ENCODE measurements at regions not wholly inside any gene's neighbourhood (a gene's known extent, or its start where the extent isn't known, plus 50 kb on each side); places are given as distances from the start of the nearest gene placed in this dataset.

DNA sequence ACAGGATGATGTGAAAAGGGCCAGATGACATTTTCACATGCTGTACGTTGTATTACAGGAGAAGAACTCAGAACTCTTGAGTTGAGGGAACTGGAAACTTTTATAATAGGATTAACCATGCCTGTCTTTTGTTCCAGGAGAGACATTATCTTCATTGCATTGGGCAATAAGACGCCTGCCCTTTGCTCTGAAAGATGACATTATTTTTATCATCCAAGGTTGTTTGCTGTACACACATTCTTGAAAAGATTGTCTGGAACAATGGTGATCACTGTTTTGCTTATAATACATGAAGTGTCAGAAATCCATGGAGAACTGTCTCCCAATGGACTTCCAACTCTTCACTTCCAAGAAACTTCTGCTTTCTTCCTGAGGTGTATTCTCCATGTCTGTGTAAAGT is 334.6 kb upstream of the B3GAT1 start:
- Histone ChIP-seq H3K36me3 (no peaks in the 10 kb centered on the region), H3K27ac (no peak overlapping the region), H3K27me3 (replicated peaks; ENCODE audit: insufficient read depth) (no peaks in the 10 kb centered on the region), H3K4me3 (no peak overlapping the region), H3K9me3 (no peaks in the 10 kb centered on the region), H3K4me1 (replicated peaks) (no peaks in the 10 kb centered on the region)
- DNase-seq (ENCODE audit: low spot score), result no peak
- intact Hi-C loops (cut with DNase I), result no loop called here
- TF ChIP-seq POLR2A (IDR thresholded peaks at IDR 0.05) (no peak), CTCF (IDR thresholded peaks at IDR 0.05) (no peak), POLR2AphosphoS5 (IDR thresholded peaks at IDR 0.05) (no peak)
- 75% methylated on average over 2 of the region's 2 CpGs for WGBS

- WGBS, result 83% methylated on average over 3 of the region's 3 CpGs
- Histone ChIP-seq H3K4me1 (replicated peaks) (no peaks in the 10 kb centered on the region), H3K36me3 (no peaks in the 10 kb centered on the region), H3K27me3 (replicated peaks; ENCODE audit: insufficient read depth) (no peaks in the 10 kb centered on the region), H3K27ac (no peak overlapping the region), H3K4me3 (no peak overlapping the region), H3K9me3 (no peaks in the 10 kb centered on the region)
- TF ChIP-seq POLR2A (IDR thresholded peaks at IDR 0.05), result no peak
- no peak for TF ChIP-seq POLR2AphosphoS5 (IDR thresholded peaks at IDR 0.05)
- TF ChIP-seq CTCF (IDR thresholded peaks at IDR 0.05), result no peak
- intact Hi-C loops (cut with DNase I), result no loop called here
- no peak for DNase-seq (ENCODE audit: low spot score)
Measured at GRCh38 chr11:134745456-134745855, 333.4 kb upstream of the B3GAT1 start.

- DNase-seq (ENCODE audit: low spot score), result no peak
Measured at GRCh38 chr11:134743820-134744195, 331.8 kb upstream of the B3GAT1 start.

DNA sequence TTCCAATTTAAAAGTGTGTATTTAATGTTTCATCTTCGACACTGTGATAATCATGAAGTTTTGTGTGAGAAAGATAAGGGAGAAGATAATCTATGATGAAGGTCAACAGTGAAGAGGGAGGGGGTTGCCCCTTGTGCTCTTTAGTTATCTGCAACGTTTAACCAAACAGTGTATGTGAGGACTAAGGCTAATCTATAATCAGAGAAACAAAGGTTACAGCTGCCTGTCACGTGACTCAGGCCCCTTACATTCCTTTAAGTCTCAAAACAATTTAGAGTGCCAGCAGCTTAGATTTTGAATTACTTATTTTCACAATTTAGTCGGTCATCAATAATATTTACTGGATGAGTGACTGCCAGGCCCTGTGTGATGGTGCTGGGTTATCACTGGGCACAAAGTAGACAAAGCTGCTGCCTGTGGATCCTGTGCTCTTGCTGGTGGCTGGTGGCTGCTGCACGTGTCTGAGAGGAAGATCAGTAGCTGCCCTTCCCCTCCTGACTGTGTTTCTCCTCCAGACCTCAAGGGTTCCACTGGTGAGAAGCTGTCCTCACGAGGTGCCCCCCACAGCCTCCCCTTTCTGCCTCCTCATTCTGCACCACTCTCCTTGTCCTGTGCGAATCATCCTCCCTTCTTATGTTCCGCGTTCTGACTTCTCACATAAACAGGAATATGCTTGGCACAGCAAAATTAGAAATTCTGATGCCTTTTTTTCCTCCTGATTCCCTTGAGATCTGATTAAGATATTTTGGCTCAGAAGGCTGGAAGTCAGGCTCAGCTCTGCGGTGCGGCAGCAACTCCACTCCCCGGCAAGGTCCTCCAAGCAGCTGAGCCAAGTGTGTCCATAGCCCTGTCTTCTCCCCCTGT is 331.1 kb upstream of the B3GAT1 start:
- peaks cover 4% of the 10 kb centered on the region for H3K27me3 ChIP-seq (replicated peaks; ENCODE audit: insufficient read depth)
- no peaks in the 10 kb centered on the region for H3K9me3 ChIP-seq
- DNase-seq (ENCODE audit: low spot score), result no peak
- TF ChIP-seq POLR2AphosphoS5 (IDR thresholded peaks at IDR 0.05) (no peak), CTCF (IDR thresholded peaks at IDR 0.05) (no peak), POLR2A (IDR thresholded peaks at IDR 0.05) (no peak)
- H3K4me3 ChIP-seq, result no peak overlapping the region
- 48% methylated on average over 12 of the region's 12 CpGs for WGBS
- no peaks in the 10 kb centered on the region for H3K4me1 ChIP-seq (replicated peaks)
- H3K27ac ChIP-seq, result no peak overlapping the region
- no peaks in the 10 kb centered on the region for H3K36me3 ChIP-seq
- intact Hi-C loops (cut with DNase I), result no loop called here

More at GRCh38 chr11:134743820-134744195, 331.8 kb upstream of the B3GAT1 start:
- Histone ChIP-seq H3K27me3 (replicated peaks; ENCODE audit: insufficient read depth) (no peaks in the 10 kb centered on the region), H3K4me1 (replicated peaks) (no peaks in the 10 kb centered on the region), H3K36me3 (no peaks in the 10 kb centered on the region), H3K4me3 (no peak overlapping the region), H3K9me3 (no peaks in the 10 kb centered on the region), H3K27ac (no peak overlapping the region)
- WGBS, result 91% methylated on average over 4 of the region's 4 CpGs
- intact Hi-C loops (cut with DNase I), result no loop called here
- no peak for TF ChIP-seq POLR2A (IDR thresholded peaks at IDR 0.05)
- TF ChIP-seq POLR2AphosphoS5 (IDR thresholded peaks at IDR 0.05), result no peak
- no peak for TF ChIP-seq CTCF (IDR thresholded peaks at IDR 0.05)

- peaks cover 4% of the 10 kb centered on the region for H3K27me3 ChIP-seq (replicated peaks; ENCODE audit: insufficient read depth)
- TF ChIP-seq POLR2AphosphoS5 (IDR thresholded peaks at IDR 0.05), result no peak
- TF ChIP-seq CTCF (IDR thresholded peaks at IDR 0.05), result no peak
- TF ChIP-seq POLR2A (IDR thresholded peaks at IDR 0.05), result no peak
- no peak for DNase-seq (ENCODE audit: low spot score)
- 53% methylated on average over 6 of the region's 6 CpGs for WGBS
- no peaks in the 10 kb centered on the region for H3K4me1 ChIP-seq (replicated peaks)
- H3K36me3 ChIP-seq, result no peaks in the 10 kb centered on the region
- H3K4me3 ChIP-seq, result no peak overlapping the region
- no peaks in the 10 kb centered on the region for H3K9me3 ChIP-seq
- H3K27ac ChIP-seq, result no peak overlapping the region
- intact Hi-C loops (cut with DNase I), result no loop called here
Measured at GRCh38 chr11:134742224-134742612, 330.2 kb upstream of the B3GAT1 start.

Measured in prostate gland (tissue), 2 donors.